ENCODE measurements at regions not wholly inside any gene's neighbourhood (a gene's known extent, or its start where the extent isn't known, plus 50 kb on each side); places are given as distances from the start of the nearest gene placed in this dataset.

DNA sequence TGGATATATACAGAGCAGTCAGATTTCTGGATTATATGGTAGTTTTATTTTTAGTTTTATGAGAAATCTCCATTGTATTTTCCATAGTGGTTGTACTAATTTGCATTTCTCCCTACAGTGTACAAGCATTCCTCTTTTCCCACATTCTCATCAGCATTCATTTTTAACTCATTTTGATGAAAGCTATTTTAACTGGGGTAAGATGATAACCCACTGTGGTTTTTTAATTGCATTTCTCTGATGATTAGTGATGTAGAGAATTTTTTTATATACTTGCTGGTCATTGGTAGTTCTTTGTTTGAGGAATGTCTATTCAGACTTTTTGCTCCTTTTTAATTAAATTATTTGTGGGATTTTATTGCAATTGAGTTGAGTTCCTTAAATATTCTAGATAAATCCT lies 903.6 kb downstream of the DIPK2A start:
- no peak overlapping the region for H3K4me2 ChIP-seq (ENCODE audit: insufficient read depth, insufficient read length, low read length)
- no peak overlapping the region for H3K9ac ChIP-seq (ENCODE audit: extremely low read depth, insufficient read length, low read length)
- no peak overlapping the region for H2BK12ac ChIP-seq (ENCODE audit: insufficient read length, low read depth, low read length)
- no peak overlapping the region for H3K27ac Mint-ChIP-seq
- no peak overlapping the region for H3K4me3 Mint-ChIP-seq
- H4K91ac ChIP-seq (ENCODE audit: insufficient read length, low read depth, low read length), result no peak overlapping the region
- H2AK5ac ChIP-seq (ENCODE audit: insufficient read length, low read length), result no peak overlapping the region
- H2BK120ac ChIP-seq (ENCODE audit: low read depth, low read length, poor library complexity, severe bottlenecking), result no peak overlapping the region
- H3K14ac ChIP-seq (ENCODE audit: insufficient read depth, low read length), result no peak overlapping the region
- H2BK20ac ChIP-seq (ENCODE audit: low read depth, low read length, poor library complexity, severe bottlenecking), result no peak overlapping the region
- H2AFZ ChIP-seq (ENCODE audit: low read length), result no peak overlapping the region
- H3K27me3 ChIP-seq (ENCODE audit: insufficient read depth, low read length), result no peaks in the 10 kb centered on the region
- H3K36me3 Mint-ChIP-seq (ENCODE audit: insufficient read depth in 1 of 3, low read depth in 3 of 3), result no peaks in the 10 kb centered on the region
- no peaks in the 10 kb centered on the region for H3K23me2 ChIP-seq (ENCODE audit: insufficient read length, low read depth, low read length, poor library complexity, severe bottlenecking)
- H3K18ac ChIP-seq (ENCODE audit: insufficient read length, low read depth, low read length), result no peak overlapping the region
- no peak overlapping the region for H3K27ac ChIP-seq (ENCODE audit: insufficient read length, low read depth, low read length)
- TF ChIP-seq, protein P1, sequence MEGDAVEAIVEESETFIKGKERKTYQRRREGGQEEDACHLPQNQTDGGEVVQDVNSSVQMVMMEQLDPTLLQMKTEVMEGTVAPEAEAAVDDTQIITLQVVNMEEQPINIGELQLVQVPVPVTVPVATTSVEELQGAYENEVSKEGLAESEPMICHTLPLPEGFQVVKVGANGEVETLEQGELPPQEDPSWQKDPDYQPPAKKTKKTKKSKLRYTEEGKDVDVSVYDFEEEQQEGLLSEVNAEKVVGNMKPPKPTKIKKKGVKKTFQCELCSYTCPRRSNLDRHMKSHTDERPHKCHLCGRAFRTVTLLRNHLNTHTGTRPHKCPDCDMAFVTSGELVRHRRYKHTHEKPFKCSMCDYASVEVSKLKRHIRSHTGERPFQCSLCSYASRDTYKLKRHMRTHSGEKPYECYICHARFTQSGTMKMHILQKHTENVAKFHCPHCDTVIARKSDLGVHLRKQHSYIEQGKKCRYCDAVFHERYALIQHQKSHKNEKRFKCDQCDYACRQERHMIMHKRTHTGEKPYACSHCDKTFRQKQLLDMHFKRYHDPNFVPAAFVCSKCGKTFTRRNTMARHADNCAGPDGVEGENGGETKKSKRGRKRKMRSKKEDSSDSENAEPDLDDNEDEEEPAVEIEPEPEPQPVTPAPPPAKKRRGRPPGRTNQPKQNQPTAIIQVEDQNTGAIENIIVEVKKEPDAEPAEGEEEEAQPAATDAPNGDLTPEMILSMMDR (conservative IDR thresholded peaks at IDR 0.05), result no peak
- no peaks in the 10 kb centered on the region for H3K4me1 ChIP-seq (ENCODE audit: insufficient read depth, low read length)
- no peaks in the 10 kb centered on the region for H3K79me2 ChIP-seq (ENCODE audit: insufficient read depth, low read length)
- no peaks in the 10 kb centered on the region for H3K9me3 ChIP-seq (ENCODE audit: control insufficient read depth, low read depth, low read length)
- no peak overlapping the region for H4K8ac ChIP-seq (replicated peaks; ENCODE audit: insufficient read length, low read depth, low read length)
- H3K79me1 ChIP-seq (ENCODE audit: insufficient read depth, low read depth, low read length, poor library complexity, severe bottlenecking), result no peaks in the 10 kb centered on the region
- H3K56ac ChIP-seq (ENCODE audit: insufficient read length, low read depth, low read length), result no peak overlapping the region
- H3T11ph ChIP-seq (ENCODE audit: low read length), result no peak overlapping the region
- H3K4ac ChIP-seq (ENCODE audit: low read depth, low read length), result no peak overlapping the region
- no peaks in the 10 kb centered on the region for H4K20me1 ChIP-seq (ENCODE audit: control insufficient read depth, insufficient read depth, insufficient read length)
- no peak overlapping the region for H2BK15ac ChIP-seq (ENCODE audit: low read depth, low read length)
- no peaks in the 10 kb centered on the region for H3K9me3 Mint-ChIP-seq
- H3K4me1 Mint-ChIP-seq, result no peaks in the 10 kb centered on the region
- H2BK5ac ChIP-seq (ENCODE audit: insufficient read length, low read length), result no peak overlapping the region
- no peaks in the 10 kb centered on the region for H3K27me3 Mint-ChIP-seq (ENCODE audit: low read depth)
- H4K5ac ChIP-seq (ENCODE audit: insufficient read length, low read depth, low read length), result no peak overlapping the region
- no peak overlapping the region for H3K23ac ChIP-seq (ENCODE audit: insufficient read length, low read depth, low read length)
- DNase-seq, result no peak

Data from H9 (cell line).